Hematopoietic multipotent progenitor cell treated with erythropoietin and hydrocortisone succinate and interleukin-3 and kit ligand, for 4 days (in vitro differentiated cells): ENCODE measurements at regions not wholly inside any gene's neighbourhood (a gene's known extent, or its start where the extent isn't known, plus 50 kb on each side); places are given as distances from the start of the nearest gene placed in this dataset.
"Not testable (repeated sequence)": the region's sequence is repeated elsewhere in the genome, so short reads cannot be mapped to it uniquely, and the experiment has no call there.

Experiments used
- DNase-seq: peaks from one replicate; pipeline ENCODE4 v3.0.0-alpha.2; 2015

- no peak for DNase-seq
Observed at GRCh38 chr10:59448616-59449015, 86.3 kb upstream of the FAM13C start.

DNA sequence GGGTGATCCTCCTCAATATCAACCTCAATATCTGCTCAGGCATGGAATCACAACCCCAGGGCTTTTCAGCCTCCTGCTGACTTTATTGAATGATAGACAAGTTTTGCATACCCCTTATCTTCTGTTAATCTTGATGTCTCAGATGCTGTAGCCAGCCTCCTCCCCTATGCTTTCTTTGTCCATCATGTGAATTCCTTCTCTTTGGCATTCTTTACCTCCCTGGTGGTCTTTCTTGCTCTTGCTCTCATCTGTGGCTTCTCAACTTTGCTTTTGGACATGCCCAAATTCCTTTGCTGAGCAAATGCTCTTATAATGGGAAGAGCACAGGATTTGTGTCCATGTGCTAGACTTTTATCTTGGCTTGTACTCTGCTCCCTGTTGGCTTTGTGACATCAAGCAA is 73.4 kb upstream of the FAM13C start:
- DNase-seq: no peak

DNA sequence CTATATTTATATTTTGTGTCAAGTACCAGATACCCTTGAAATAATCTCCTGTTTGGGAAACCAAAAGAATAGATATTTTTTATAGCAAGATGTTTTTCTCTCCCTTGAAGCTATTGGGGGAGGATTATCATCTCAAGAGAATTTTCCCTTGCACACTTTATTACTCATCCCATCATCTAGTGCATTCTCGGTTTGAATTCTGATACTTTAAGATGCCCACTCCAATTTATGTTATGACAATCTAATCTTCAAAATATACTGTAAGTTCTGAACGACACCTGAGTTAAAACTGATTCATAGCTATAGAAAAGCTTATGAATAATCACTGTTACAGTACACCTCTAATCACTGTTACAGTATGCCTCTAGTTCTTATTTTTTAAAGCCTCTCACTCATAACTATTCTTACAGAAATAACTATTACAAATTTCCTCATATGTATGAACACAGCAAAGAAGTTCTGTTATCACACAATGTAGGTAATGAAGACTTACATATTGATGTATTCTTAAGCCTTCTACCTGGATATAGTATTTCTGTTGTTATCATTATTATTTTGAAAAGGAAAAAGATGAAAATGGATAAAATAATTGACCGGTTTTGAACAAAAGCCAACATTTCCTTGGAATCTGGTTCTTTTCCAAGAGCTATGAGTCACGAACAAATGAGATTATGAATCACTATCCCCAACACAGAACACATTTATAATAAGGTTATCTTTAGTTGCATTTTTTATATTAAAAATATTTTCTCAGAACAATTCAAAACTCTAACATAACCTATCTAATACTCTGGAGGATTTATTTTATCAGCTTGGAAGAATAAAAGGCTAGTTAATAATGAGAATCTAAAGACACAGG is 72.3 kb upstream of the FAM13C start:
- no peak for DNase-seq

- no peak for DNase-seq
Observed at GRCh38 chr10:59433720-59434428, 71.5 kb upstream of the FAM13C start.

- no peak for DNase-seq
Observed at GRCh38 chr10:59432207-59432900, 70.0 kb upstream of the FAM13C start.

DNA sequence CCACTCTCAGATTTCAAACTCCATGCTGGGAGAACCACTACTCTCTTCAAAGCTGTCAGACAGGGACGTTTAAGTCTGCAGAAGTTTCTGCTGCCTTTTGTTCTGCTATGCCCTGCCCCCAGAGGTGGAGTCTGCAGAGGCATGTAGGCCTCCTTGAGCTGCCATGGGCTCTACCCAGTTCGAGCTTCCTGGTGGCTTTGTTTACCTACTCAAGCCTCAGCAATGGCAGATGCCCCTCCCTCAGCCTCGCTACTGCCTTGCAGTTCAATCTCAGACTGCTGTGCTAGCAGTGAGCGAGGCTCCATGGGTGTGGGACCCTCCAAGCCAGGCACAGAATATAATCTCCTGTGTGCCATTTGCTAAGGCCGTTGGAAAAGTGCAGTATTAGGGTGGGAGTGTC is 51.4 kb upstream of the FAM13C start:
- DNase-seq: not testable (repeated sequence)
